ENCODE measurements at regions not wholly inside any gene's neighbourhood (a gene's known extent, or its start where the extent isn't known, plus 50 kb on each side); places are given as distances from the start of the nearest gene placed in this dataset.

DNA sequence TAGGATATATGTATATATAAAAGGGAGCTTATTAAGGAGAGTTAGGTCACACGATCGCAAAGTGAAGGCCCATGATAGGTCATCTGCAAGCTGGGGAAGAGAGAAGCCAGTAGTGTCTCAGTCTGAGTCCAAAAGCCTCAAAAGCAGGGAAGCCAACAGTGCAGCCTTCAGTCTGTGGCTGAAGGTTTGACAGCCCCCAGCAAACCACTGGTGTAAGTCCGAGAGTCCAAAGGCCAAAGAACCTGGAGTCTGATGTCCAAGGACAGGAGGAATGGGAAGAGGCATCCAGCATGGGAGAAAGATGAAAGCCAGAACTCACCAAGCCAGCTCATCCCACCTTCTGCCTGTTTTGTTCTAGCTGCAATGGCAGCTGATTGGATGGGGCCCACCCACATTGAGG is 88.9 kb upstream of the TBX20 start:
- Mint-ChIP-seq H3K27ac (ENCODE audit: unreplicated experiment) (no peak overlapping the region), H3K27me3 (ENCODE audit: unreplicated experiment) (no peaks in the 10 kb centered on the region), H3K9me3 (ENCODE audit: unreplicated experiment) (no peaks in the 10 kb centered on the region), H3K4me1 (ENCODE audit: low read depth, unreplicated experiment) (no peaks in the 10 kb centered on the region), H3K36me3 (ENCODE audit: unreplicated experiment) (no peaks in the 10 kb centered on the region), H3K4me3 (ENCODE audit: unreplicated experiment) (no peak overlapping the region)
- no peak for DNase-seq
- no peak for TF ChIP-seq CTCF (IDR thresholded peaks at IDR 0.05; ENCODE audit: partially characterized antibody, unreplicated experiment)

GRCh38 chr7:35339811-35340210 is 85.9 kb upstream of the TBX20 start:
- no peaks in the 10 kb centered on the region for H3K9me3 Mint-ChIP-seq (ENCODE audit: unreplicated experiment)
- H3K27me3 Mint-ChIP-seq (ENCODE audit: unreplicated experiment) = no peaks in the 10 kb centered on the region
- no peak overlapping the region for H3K4me3 Mint-ChIP-seq (ENCODE audit: unreplicated experiment)
- no peaks in the 10 kb centered on the region for H3K4me1 Mint-ChIP-seq (ENCODE audit: low read depth, unreplicated experiment)
- no peaks in the 10 kb centered on the region for H3K36me3 Mint-ChIP-seq (ENCODE audit: unreplicated experiment)
- no peak for DNase-seq
- no peak overlapping the region for H3K27ac Mint-ChIP-seq (ENCODE audit: unreplicated experiment)
- TF ChIP-seq CTCF (IDR thresholded peaks at IDR 0.05; ENCODE audit: partially characterized antibody, unreplicated experiment) = no peak

DNA sequence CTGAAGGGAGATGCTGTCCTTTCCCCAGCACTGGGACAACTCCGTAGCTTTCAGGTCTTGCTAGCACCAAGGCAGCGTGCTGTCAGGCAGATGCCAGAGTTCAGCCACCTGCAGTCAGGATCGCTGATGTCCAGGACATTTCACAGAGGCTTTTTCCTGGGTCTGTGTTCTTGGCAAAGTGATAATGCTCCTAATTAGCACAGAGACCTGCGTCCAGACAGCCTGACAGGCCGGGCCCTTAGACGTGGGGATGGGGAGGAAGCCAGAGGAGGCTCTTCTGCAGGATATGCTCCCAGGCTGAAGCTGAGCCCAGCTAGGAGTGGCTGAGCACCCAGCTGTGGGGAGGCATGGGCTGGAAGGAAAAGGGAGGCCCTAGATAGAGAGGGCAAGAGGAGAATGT is 82.5 kb upstream of the TBX20 start:
- no peak overlapping the region for H3K27ac Mint-ChIP-seq (ENCODE audit: unreplicated experiment)
- no peaks in the 10 kb centered on the region for H3K27me3 Mint-ChIP-seq (ENCODE audit: unreplicated experiment)
- H3K9me3 Mint-ChIP-seq (ENCODE audit: unreplicated experiment) = no peaks in the 10 kb centered on the region
- DNase-seq = no peak
- no peak overlapping the region for H3K4me3 Mint-ChIP-seq (ENCODE audit: unreplicated experiment)
- TF ChIP-seq CTCF (IDR thresholded peaks at IDR 0.05; ENCODE audit: partially characterized antibody, unreplicated experiment) = no peak
- H3K4me1 Mint-ChIP-seq (ENCODE audit: low read depth, unreplicated experiment) = no peaks in the 10 kb centered on the region
- H3K36me3 Mint-ChIP-seq (ENCODE audit: unreplicated experiment) = no peaks in the 10 kb centered on the region

DNA sequence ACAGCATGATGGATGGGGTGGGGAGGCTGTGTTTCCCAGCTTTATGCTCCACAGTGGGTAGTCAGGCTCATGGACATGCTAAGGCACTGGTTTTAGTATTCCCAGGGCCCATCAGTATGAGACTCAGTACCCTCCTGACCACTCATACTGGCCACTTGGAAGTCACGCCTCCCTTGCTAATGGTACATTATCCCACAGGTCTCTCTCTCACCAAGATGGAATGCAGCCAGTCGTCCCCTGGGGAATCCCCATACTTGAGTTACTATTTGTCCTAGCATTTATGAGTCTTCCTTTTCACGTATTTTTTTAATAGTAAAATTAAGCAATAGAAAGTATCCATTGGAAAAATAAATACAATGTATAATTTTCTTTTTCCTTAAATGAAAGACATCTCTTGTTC is 80.6 kb upstream of the TBX20 start:
- H3K27me3 Mint-ChIP-seq (ENCODE audit: unreplicated experiment) = no peaks in the 10 kb centered on the region
- H3K27ac Mint-ChIP-seq (ENCODE audit: unreplicated experiment) = no peak overlapping the region
- H3K4me1 Mint-ChIP-seq (ENCODE audit: low read depth, unreplicated experiment) = no peaks in the 10 kb centered on the region
- no peaks in the 10 kb centered on the region for H3K36me3 Mint-ChIP-seq (ENCODE audit: unreplicated experiment)
- DNase-seq = no peak
- TF ChIP-seq CTCF (IDR thresholded peaks at IDR 0.05; ENCODE audit: partially characterized antibody, unreplicated experiment) = no peak
- H3K4me3 Mint-ChIP-seq (ENCODE audit: unreplicated experiment) = no peak overlapping the region
- H3K9me3 Mint-ChIP-seq (ENCODE audit: unreplicated experiment) = no peaks in the 10 kb centered on the region

- Mint-ChIP-seq H3K27me3 (ENCODE audit: unreplicated experiment) (peaks cover 2% of the 10 kb centered on the region), H3K4me3 (ENCODE audit: unreplicated experiment) (no peak overlapping the region), H3K36me3 (ENCODE audit: unreplicated experiment) (no peaks in the 10 kb centered on the region), H3K4me1 (ENCODE audit: low read depth, unreplicated experiment) (no peaks in the 10 kb centered on the region), H3K9me3 (ENCODE audit: unreplicated experiment) (peaks cover 1% of the 10 kb centered on the region), H3K27ac (ENCODE audit: unreplicated experiment) (no peak overlapping the region)
- no peak for DNase-seq
- TF ChIP-seq CTCF (IDR thresholded peaks at IDR 0.05; ENCODE audit: partially characterized antibody, unreplicated experiment) = no peak
These were observed 79.4 kb upstream of the TBX20 start for GRCh38 chr7:35333265-35333664.

All from glutamatergic neuron (in vitro differentiated cells).